ENCODE measurements at regions not wholly inside any gene's neighbourhood (a gene's known extent, or its start where the extent isn't known, plus 50 kb on each side); places are given as distances from the start of the nearest gene placed in this dataset.
A peak's percentile ranks its signal among the peaks of the same experiment; 100 is the strongest.

GRCh38 chr21:32131164-32131563 is 147.7 kb downstream of the MIS18A start:
- H3K4me3 ChIP-seq (ENCODE audit: low read length) = no peak overlapping the region
- H3K36me3 ChIP-seq (replicated peaks; ENCODE audit: insufficient read depth, low read length) = no peaks in the 10 kb centered on the region
- H3F3A ChIP-seq (ENCODE audit: insufficient read depth, low read length) = peaks cover 10% of the 10 kb centered on the region
- H3K27ac ChIP-seq (ENCODE audit: low read length) = no peak overlapping the region
- no peaks in the 10 kb centered on the region for H3K79me2 ChIP-seq (ENCODE audit: low read length)
- no peak overlapping the region for H3K9ac ChIP-seq (ENCODE audit: low read length)
- peaks cover 13% of the 10 kb centered on the region for H3K4me1 ChIP-seq (ENCODE audit: low read length)
- no peak for TF ChIP-seq EZH2phosphoT487 (IDR thresholded peaks at IDR 0.05; ENCODE audit: low read length)
- H3K9me2 ChIP-seq (replicated peaks; ENCODE audit: insufficient read depth, low read length) = no peaks in the 10 kb centered on the region
- DNase-seq = no peak
- H4K20me1 ChIP-seq (ENCODE audit: insufficient read depth, low read length) = no peaks in the 10 kb centered on the region
- H3K4me2 ChIP-seq (ENCODE audit: low read depth, low read length) = no peak overlapping the region
- H2AFZ ChIP-seq (ENCODE audit: low read length) = no peak overlapping the region
- peaks cover 31% of the 10 kb centered on the region for H3K27me3 ChIP-seq (replicated peaks; ENCODE audit: insufficient read depth, low read length)
- no peaks in the 10 kb centered on the region for H3K9me3 ChIP-seq (replicated peaks; ENCODE audit: insufficient read depth, low read length)

DNA sequence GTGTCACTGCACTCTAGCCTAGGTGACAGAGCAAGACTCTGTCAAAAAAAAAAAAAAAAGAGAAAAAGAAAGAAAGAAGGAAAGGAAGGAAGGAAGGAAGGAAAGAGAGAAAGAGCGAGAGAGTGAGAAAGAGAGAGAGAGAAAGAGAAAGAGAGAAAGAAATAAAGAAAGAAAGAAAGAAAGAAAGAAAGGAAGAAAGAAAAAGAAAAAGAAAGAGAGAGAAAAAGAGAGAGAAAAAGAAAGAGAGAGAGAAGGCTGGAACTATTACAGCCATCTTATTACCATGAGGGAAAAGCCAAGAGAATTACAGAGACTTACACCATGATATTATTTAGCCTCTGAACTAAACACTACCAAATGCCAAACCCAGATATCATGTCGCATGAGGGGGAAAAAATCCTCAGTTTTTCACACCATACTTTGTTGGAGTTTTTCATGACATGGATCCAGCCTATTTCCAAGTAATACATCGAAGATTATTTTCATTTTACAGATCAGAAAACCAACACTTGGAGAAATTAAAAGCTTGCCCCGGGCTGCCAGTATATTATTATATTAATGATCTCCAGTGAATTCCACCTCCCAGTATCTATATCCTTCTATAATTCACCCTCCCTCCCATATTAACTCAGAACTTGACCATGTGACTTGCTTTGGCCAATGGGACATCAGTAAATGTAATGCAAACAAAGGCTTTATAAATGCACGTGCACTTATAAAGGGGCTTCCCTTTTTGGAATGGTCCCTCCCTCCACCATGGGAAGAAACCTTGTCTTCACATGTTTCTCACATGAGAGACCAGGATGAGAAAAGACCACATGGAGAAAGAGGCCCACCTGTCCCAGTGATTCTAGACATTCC is 148.6 kb downstream of the MIS18A start:
- Histone ChIP-seq H3F3A (ENCODE audit: insufficient read depth, low read length) (peaks cover under 1% of the 10 kb centered on the region; the same call in 1 of the 2 replicates), H3K4me3 (ENCODE audit: low read length) (no peak overlapping the region), H3K27ac (ENCODE audit: low read length) (no peak overlapping the region), H3K4me1 (ENCODE audit: low read length) (peaks cover 7% of the 10 kb centered on the region), H3K9me3 (replicated peaks; ENCODE audit: insufficient read depth, low read length) (no peaks in the 10 kb centered on the region), H3K27me3 (replicated peaks; ENCODE audit: insufficient read depth, low read length) (peaks cover 33% of the 10 kb centered on the region), H3K36me3 (replicated peaks; ENCODE audit: insufficient read depth, low read length) (no peaks in the 10 kb centered on the region), H3K79me2 (ENCODE audit: low read length) (no peaks in the 10 kb centered on the region), H3K9ac (ENCODE audit: low read length) (no peak overlapping the region), H3K9me2 (replicated peaks; ENCODE audit: insufficient read depth, low read length) (no peaks in the 10 kb centered on the region), H3K4me2 (ENCODE audit: low read depth, low read length) (no peak overlapping the region), H4K20me1 (ENCODE audit: insufficient read depth, low read length) (no peaks in the 10 kb centered on the region), H2AFZ (ENCODE audit: low read length) (no peak overlapping the region)
- TF ChIP-seq EZH2 (optimal IDR thresholded peaks at IDR 0.05; ENCODE audit: low read depth, low read length) = no peak
- TF ChIP-seq CTCF (IDR thresholded peaks at IDR 0.05; ENCODE audit: low read length) = no peak
- TF ChIP-seq EZH2phosphoT487 (IDR thresholded peaks at IDR 0.05; ENCODE audit: low read length) = no peak
- no peak for DNase-seq

GRCh38 chr21:32127081-32127480 is 151.8 kb downstream of the MIS18A start:
- Histone ChIP-seq H3K9me3 (replicated peaks; ENCODE audit: insufficient read depth, low read length) (no peaks in the 10 kb centered on the region), H2AFZ (ENCODE audit: low read length) (no peak overlapping the region), H3F3A (ENCODE audit: insufficient read depth, low read length) (peaks cover 6% of the 10 kb centered on the region; the same call in 1 of the 2 replicates), H3K27ac (ENCODE audit: low read length) (no peak overlapping the region), H3K4me3 (ENCODE audit: low read length) (no peak overlapping the region), H3K4me1 (ENCODE audit: low read length) (peaks cover 11% of the 10 kb centered on the region), H3K27me3 (replicated peaks; ENCODE audit: insufficient read depth, low read length) (peaks cover 33% of the 10 kb centered on the region; the same call in 1 of the 2 replicates), H3K79me2 (ENCODE audit: low read length) (no peaks in the 10 kb centered on the region), H3K9ac (ENCODE audit: low read length) (no peak overlapping the region), H3K36me3 (replicated peaks; ENCODE audit: insufficient read depth, low read length) (no peaks in the 10 kb centered on the region), H3K4me2 (ENCODE audit: low read depth, low read length) (no peak overlapping the region), H4K20me1 (ENCODE audit: insufficient read depth, low read length) (no peaks in the 10 kb centered on the region), H3K9me2 (replicated peaks; ENCODE audit: insufficient read depth, low read length) (no peaks in the 10 kb centered on the region)
- no peak for DNase-seq
- TF ChIP-seq CTCF (IDR thresholded peaks at IDR 0.05; ENCODE audit: low read length) (no peak), EZH2 (optimal IDR thresholded peaks at IDR 0.05; ENCODE audit: low read depth, low read length) (no peak), EZH2phosphoT487 (IDR thresholded peaks at IDR 0.05; ENCODE audit: low read length) (no peak)

GRCh38 chr21:32122082-32122481 is 156.8 kb downstream of the MIS18A start:
- TF ChIP-seq EZH2phosphoT487 (IDR thresholded peaks at IDR 0.05; ENCODE audit: low read length) = no peak
- TF ChIP-seq CTCF (IDR thresholded peaks at IDR 0.05; ENCODE audit: low read length) = 0 out of 2 replicates have a peak, but pooled peaks have one; percentile 8
- TF ChIP-seq EZH2 (optimal IDR thresholded peaks at IDR 0.05; ENCODE audit: low read depth, low read length) = no peak
- Histone ChIP-seq H3K9me3 (replicated peaks; ENCODE audit: insufficient read depth, low read length) (no peaks in the 10 kb centered on the region), H2AFZ (ENCODE audit: low read length) (no peak overlapping the region), H3K36me3 (replicated peaks; ENCODE audit: insufficient read depth, low read length) (no peaks in the 10 kb centered on the region), H4K20me1 (ENCODE audit: insufficient read depth, low read length) (no peaks in the 10 kb centered on the region), H3K79me2 (ENCODE audit: low read length) (no peaks in the 10 kb centered on the region), H3K4me2 (ENCODE audit: low read depth, low read length) (no peak overlapping the region), H3K9ac (ENCODE audit: low read length) (no peak overlapping the region), H3K27ac (ENCODE audit: low read length) (no peak overlapping the region), H3K9me2 (replicated peaks; ENCODE audit: insufficient read depth, low read length) (no peaks in the 10 kb centered on the region), H3K4me1 (ENCODE audit: low read length) (peaks cover 14% of the 10 kb centered on the region), H3F3A (ENCODE audit: insufficient read depth, low read length) (peaks cover 11% of the 10 kb centered on the region; the same call in 1 of the 2 replicates), H3K27me3 (replicated peaks; ENCODE audit: insufficient read depth, low read length) (peaks cover 26% of the 10 kb centered on the region; the same call in 1 of the 2 replicates), H3K4me3 (ENCODE audit: low read length) (no peak overlapping the region)
- no peak for DNase-seq

Measured in MM.1S (cell line).